ENCODE measurements at regions not wholly inside any gene's neighbourhood (a gene's known extent, or its start where the extent isn't known, plus 50 kb on each side); places are given as distances from the start of the nearest gene placed in this dataset.

DNA sequence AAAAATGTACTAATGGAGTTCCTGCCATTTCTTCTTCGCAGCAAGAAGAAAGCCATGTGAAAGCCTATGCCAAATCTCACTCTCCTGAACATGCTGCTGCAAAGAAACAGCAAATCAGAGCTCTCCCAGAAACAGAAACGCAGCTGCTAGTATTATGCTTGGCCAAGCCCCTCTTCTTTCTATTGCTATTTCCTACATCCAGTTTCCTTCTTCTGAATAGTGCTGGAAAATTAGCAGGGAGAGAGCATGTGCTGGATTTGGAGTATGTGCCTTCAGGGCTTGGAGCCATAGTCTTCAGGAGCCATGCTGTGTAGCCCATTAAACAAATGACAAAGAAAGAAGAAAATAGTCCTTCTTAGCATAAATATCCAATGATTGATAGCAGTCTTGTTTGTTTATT lies 852.0 kb upstream of the PHF14 start:
- H3K27ac ChIP-seq (ENCODE audit: low read depth, low read length), result no peak overlapping the region
- no peak overlapping the region for H3K4me3 ChIP-seq (ENCODE audit: low read length)
- 69% methylated on average over 2 of the region's 2 CpGs for WGBS

GRCh38 chr7:10122551-10123100 lies 851.0 kb upstream of the PHF14 start:
- peaks cover 27% of the 10 kb centered on the region for H3K4me1 ChIP-seq (ENCODE audit: insufficient read depth, low read length)
- no peaks in the 10 kb centered on the region for H3K9me3 ChIP-seq (ENCODE audit: insufficient read depth, low read depth, low read length)
- peak overlapping the region; percentile 52; the same call in 1 of the 2 replicates for H3K27ac ChIP-seq (ENCODE audit: low read depth, low read length)
- no peaks in the 10 kb centered on the region for H3K27me3 ChIP-seq (ENCODE audit: insufficient read depth, low read length)
- H3K9ac ChIP-seq (ENCODE audit: low read depth, low read length), result peak overlapping the region; percentile 49; the same call in 1 of the 2 replicates
- no peak overlapping the region for H3K4me3 ChIP-seq (ENCODE audit: low read length)
- WGBS, result 46% methylated on average over 4 of the region's 4 CpGs
- no peaks in the 10 kb centered on the region for H3K36me3 ChIP-seq (ENCODE audit: insufficient read depth, low read length)

More for the DNA sequence above, 852.0 kb upstream of the PHF14 start:
- Histone ChIP-seq H3K27me3 (ENCODE audit: insufficient read depth, low read length) (no peaks in the 10 kb centered on the region), H3K9me3 (ENCODE audit: insufficient read depth, low read depth, low read length) (no peaks in the 10 kb centered on the region), H3K36me3 (ENCODE audit: insufficient read depth, low read length) (no peaks in the 10 kb centered on the region), H3K4me1 (ENCODE audit: insufficient read depth, low read length) (peaks cover 27% of the 10 kb centered on the region), H3K9ac (ENCODE audit: low read depth, low read length) (no peak overlapping the region)

GRCh38 chr7:10128748-10129147 lies 844.9 kb upstream of the PHF14 start:
- no peaks in the 10 kb centered on the region for H3K9me3 ChIP-seq (ENCODE audit: insufficient read depth, low read depth, low read length)

DNA sequence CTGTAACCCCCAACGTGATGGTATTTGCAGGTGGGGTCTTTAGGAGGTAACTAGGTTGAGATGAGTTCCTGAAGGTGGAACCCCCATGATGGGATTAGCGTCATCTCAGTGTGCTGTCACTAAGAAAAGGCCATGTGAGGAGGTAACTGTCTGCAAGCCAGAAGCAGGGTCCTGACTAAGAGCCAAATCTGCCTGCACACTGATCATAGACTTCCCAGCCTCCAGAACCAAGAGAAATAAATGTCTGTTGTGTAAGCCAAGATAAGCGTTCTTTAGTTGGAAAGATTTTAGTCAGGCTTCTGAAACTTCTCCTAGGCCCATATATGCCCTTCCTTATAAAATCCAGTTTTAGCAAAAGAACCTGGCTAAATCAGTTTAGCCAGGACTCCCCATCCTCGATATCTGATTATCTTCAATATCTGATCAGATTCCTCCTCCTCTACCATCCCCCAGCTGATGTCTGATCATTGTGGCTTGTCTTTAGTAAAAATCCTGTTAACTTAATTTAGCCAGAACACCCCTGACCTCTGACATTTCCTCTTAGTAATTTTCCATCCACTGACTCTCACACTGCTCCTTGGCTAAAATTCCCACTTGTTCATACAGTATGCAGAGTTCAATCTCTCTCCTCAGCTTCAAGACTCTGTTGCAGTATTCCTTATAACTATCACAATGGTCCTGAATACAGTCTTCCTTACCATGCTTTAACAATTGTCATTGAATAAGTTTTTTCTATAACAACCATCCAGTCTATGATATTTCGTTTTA lies 835.4 kb upstream of the PHF14 start:
- no peak overlapping the region for H3K27ac ChIP-seq (ENCODE audit: low read depth, low read length)
- H3K9me3 ChIP-seq (ENCODE audit: insufficient read depth, low read depth, low read length), result no peaks in the 10 kb centered on the region
- H3K36me3 ChIP-seq (ENCODE audit: insufficient read depth, low read length), result no peaks in the 10 kb centered on the region
- H3K27me3 ChIP-seq (ENCODE audit: insufficient read depth, low read length), result no peaks in the 10 kb centered on the region
- H3K4me1 ChIP-seq (ENCODE audit: insufficient read depth, low read length), result peaks cover 11% of the 10 kb centered on the region
- no peak overlapping the region for H3K9ac ChIP-seq (ENCODE audit: low read depth, low read length)
- 96% methylated on average over 5 of the region's 5 CpGs for WGBS
- no peak overlapping the region for H3K4me3 ChIP-seq (ENCODE audit: low read length)

More at GRCh38 chr7:10128748-10129147, 844.9 kb upstream of the PHF14 start:
- Histone ChIP-seq H3K9ac (ENCODE audit: low read depth, low read length) (no peak overlapping the region), H3K4me1 (ENCODE audit: insufficient read depth, low read length) (0 out of 2 replicates have a peak, but pooled peaks cover under 1% of the 10 kb centered on the region), H3K27me3 (ENCODE audit: insufficient read depth, low read length) (no peaks in the 10 kb centered on the region), H3K27ac (ENCODE audit: low read depth, low read length) (no peak overlapping the region), H3K4me3 (ENCODE audit: low read length) (no peak overlapping the region), H3K36me3 (ENCODE audit: insufficient read depth, low read length) (no peaks in the 10 kb centered on the region)
- WGBS, result 80% methylated on average over 1 of the region's 1 CpG

DNA sequence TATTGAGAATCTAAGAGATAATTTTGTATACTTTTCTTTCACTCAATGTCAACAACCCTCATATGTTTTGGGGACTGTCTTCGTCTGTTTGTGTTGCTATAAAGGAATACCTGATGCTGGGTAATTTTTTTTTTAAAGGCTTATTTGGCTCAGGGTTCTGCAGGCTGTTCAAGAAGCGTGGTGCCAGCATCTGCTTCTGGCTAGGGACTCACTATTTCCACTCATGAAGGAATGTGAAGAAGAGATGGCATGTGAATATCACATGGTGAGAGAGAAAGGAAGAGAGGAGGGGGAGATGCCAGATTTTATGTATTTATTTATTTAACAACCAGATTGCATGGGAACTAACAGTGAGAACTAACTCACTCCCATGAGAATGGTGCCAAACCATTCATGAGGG lies 827.4 kb upstream of the PHF14 start:
- 92% methylated on average over 2 of the region's 2 CpGs for WGBS
- Histone ChIP-seq H3K9ac (ENCODE audit: low read depth, low read length) (no peak overlapping the region), H3K27ac (ENCODE audit: low read depth, low read length) (no peak overlapping the region), H3K36me3 (ENCODE audit: insufficient read depth, low read length) (no peaks in the 10 kb centered on the region), H3K4me3 (ENCODE audit: low read length) (no peak overlapping the region), H3K4me1 (ENCODE audit: insufficient read depth, low read length) (no peaks in the 10 kb centered on the region), H3K9me3 (ENCODE audit: insufficient read depth, low read depth, low read length) (no peaks in the 10 kb centered on the region), H3K27me3 (ENCODE audit: insufficient read depth, low read length) (no peaks in the 10 kb centered on the region)

DNA sequence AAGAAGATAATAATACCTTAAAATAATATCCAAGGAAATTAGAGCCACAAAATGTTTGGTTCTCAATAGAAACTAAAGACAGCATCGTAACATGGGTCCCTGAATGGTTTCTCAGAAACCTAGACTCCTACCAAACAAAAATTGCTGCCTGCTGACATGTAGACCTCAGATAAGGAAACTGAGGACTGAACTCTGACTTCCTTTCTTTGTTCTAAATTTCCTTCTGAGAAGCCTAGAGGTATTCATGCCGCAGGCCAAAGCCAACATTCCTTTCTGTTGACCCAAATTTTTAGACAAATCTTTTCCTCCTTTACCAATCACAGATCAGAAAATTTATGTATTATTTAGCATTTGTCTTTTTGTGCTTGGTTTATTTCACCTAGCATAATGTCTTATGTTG lies 816.7 kb upstream of the PHF14 start:
- Histone ChIP-seq H3K4me3 (ENCODE audit: low read length) (no peak overlapping the region), H3K9me3 (ENCODE audit: insufficient read depth, low read depth, low read length) (no peaks in the 10 kb centered on the region), H3K36me3 (ENCODE audit: insufficient read depth, low read length) (no peaks in the 10 kb centered on the region), H3K27ac (ENCODE audit: low read depth, low read length) (no peak overlapping the region), H3K27me3 (ENCODE audit: insufficient read depth, low read length) (no peaks in the 10 kb centered on the region), H3K9ac (ENCODE audit: low read depth, low read length) (no peak overlapping the region), H3K4me1 (ENCODE audit: insufficient read depth, low read length) (no peaks in the 10 kb centered on the region)
- whole genome bisulfite sequencing, result 91% methylated on average over 2 of the region's 2 CpGs

GRCh38 chr7:10181996-10182395 lies 791.7 kb upstream of the PHF14 start:
- no peak overlapping the region for H3K9ac ChIP-seq (ENCODE audit: low read depth, low read length)
- H3K4me3 ChIP-seq (ENCODE audit: low read length), result no peak overlapping the region
- H3K27me3 ChIP-seq (ENCODE audit: insufficient read depth, low read length), result no peaks in the 10 kb centered on the region
- H3K4me1 ChIP-seq (ENCODE audit: insufficient read depth, low read length), result no peaks in the 10 kb centered on the region
- H3K27ac ChIP-seq (ENCODE audit: low read depth, low read length), result no peak overlapping the region
- H3K9me3 ChIP-seq (ENCODE audit: insufficient read depth, low read depth, low read length), result no peaks in the 10 kb centered on the region
- WGBS, result 95% methylated on average over 2 of the region's 2 CpGs
- H3K36me3 ChIP-seq (ENCODE audit: insufficient read depth, low read length), result no peaks in the 10 kb centered on the region

- 96% methylated on average over 3 of the region's 3 CpGs for WGBS
- H3K9me3 ChIP-seq (ENCODE audit: insufficient read depth, low read depth, low read length), result no peaks in the 10 kb centered on the region
- H3K4me1 ChIP-seq (ENCODE audit: insufficient read depth, low read length), result no peaks in the 10 kb centered on the region
Observed at GRCh38 chr7:10192074-10192473, 781.6 kb upstream of the PHF14 start.

GRCh38 chr7:10205696-10206095 lies 768.0 kb upstream of the PHF14 start:
- H3K27ac ChIP-seq (ENCODE audit: low read depth, low read length), result no peak overlapping the region
- WGBS, result no CpG with 5 or more reads among the region's 1 CpG
- no peaks in the 10 kb centered on the region for H3K27me3 ChIP-seq (ENCODE audit: insufficient read depth, low read length)
- H3K4me3 ChIP-seq (ENCODE audit: low read length), result no peak overlapping the region
- no peaks in the 10 kb centered on the region for H3K36me3 ChIP-seq (ENCODE audit: insufficient read depth, low read length)
- H3K9me3 ChIP-seq (ENCODE audit: insufficient read depth, low read depth, low read length), result no peaks in the 10 kb centered on the region
- H3K4me1 ChIP-seq (ENCODE audit: insufficient read depth, low read length), result no peaks in the 10 kb centered on the region
- no peak overlapping the region for H3K9ac ChIP-seq (ENCODE audit: low read depth, low read length)

More at GRCh38 chr7:10192074-10192473, 781.6 kb upstream of the PHF14 start:
- Histone ChIP-seq H3K36me3 (ENCODE audit: insufficient read depth, low read length) (no peaks in the 10 kb centered on the region), H3K27ac (ENCODE audit: low read depth, low read length) (no peak overlapping the region), H3K9ac (ENCODE audit: low read depth, low read length) (no peak overlapping the region), H3K4me3 (ENCODE audit: low read length) (no peak overlapping the region), H3K27me3 (ENCODE audit: insufficient read depth, low read length) (no peaks in the 10 kb centered on the region)

GRCh38 chr7:10210000-10210399 lies 763.7 kb upstream of the PHF14 start:
- Histone ChIP-seq H3K9me3 (ENCODE audit: insufficient read depth, low read depth, low read length) (peaks cover 11% of the 10 kb centered on the region), H3K4me1 (ENCODE audit: insufficient read depth, low read length) (no peaks in the 10 kb centered on the region)
- 93% methylated on average over 3 of the region's 4 CpGs for WGBS

GRCh38 chr7:10211016-10211415 lies 762.7 kb upstream of the PHF14 start:
- Histone ChIP-seq H3K4me1 (ENCODE audit: insufficient read depth, low read length) (no peaks in the 10 kb centered on the region), H3K9me3 (ENCODE audit: insufficient read depth, low read depth, low read length) (peaks cover 11% of the 10 kb centered on the region), H3K4me3 (ENCODE audit: low read length) (no peak overlapping the region), H3K27me3 (ENCODE audit: insufficient read depth, low read length) (no peaks in the 10 kb centered on the region), H3K9ac (ENCODE audit: low read depth, low read length) (no peak overlapping the region), H3K36me3 (ENCODE audit: insufficient read depth, low read length) (no peaks in the 10 kb centered on the region), H3K27ac (ENCODE audit: low read depth, low read length) (no peak overlapping the region)
- whole genome bisulfite sequencing, result 100% methylated on average over 1 of the region's 1 CpG

More at GRCh38 chr7:10210000-10210399, 763.7 kb upstream of the PHF14 start:
- Histone ChIP-seq H3K36me3 (ENCODE audit: insufficient read depth, low read length) (no peaks in the 10 kb centered on the region), H3K27me3 (ENCODE audit: insufficient read depth, low read length) (no peaks in the 10 kb centered on the region), H3K27ac (ENCODE audit: low read depth, low read length) (no peak overlapping the region), H3K9ac (ENCODE audit: low read depth, low read length) (no peak overlapping the region), H3K4me3 (ENCODE audit: low read length) (no peak overlapping the region)
